GM12892 (cell line): ENCODE measurements at regions not wholly inside any gene's neighbourhood (a gene's known extent, or its start where the extent isn't known, plus 50 kb on each side); places are given as distances from the start of the nearest gene placed in this dataset.

Source experiments
- POLR2A ChIP-seq: IDR thresholded peaks from 2 replicates; pipeline ENCODE4 v1.6.1; 2011; ENCODE audit warnings: low read depth, low read length, control low read depth
- POLR2AphosphoS5 ChIP-seq: IDR thresholded peaks from 2 replicates; pipeline ENCODE4 v1.6.1; 2011; ENCODE audit warnings: low read depth, low read length, control low read depth
- TAF1 ChIP-seq: IDR thresholded peaks from 2 replicates; pipeline ENCODE4 v1.6.1; 2011; ENCODE audit warnings: low read depth, mild to moderate bottlenecking, control low read depth, low read length, borderline replicate concordance

DNA sequence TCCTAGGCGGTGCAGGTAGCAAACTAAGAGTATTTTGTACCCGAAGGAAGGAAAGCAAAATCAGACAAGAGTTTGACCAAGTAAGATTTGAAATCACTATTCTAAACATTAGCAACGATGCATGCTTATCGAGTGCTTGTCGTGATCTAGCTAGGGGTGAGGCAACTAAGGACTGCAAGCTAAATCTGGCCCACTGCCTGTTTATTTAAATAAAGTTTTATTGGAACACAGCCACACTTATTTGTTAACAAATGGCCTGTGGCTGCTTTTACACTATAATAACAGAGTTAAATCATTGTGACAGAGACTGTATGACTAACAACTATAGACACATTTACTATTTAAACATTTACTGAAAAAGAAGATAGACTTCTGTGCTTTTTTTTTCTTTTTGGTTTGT lies 983.6 kb downstream of the VRK1 start:
- TF ChIP-seq POLR2A: no peak
- no peak for TF ChIP-seq POLR2AphosphoS5
- no peak for TF ChIP-seq TAF1
